ENCODE measurements at regions not wholly inside any gene's neighbourhood (a gene's known extent, or its start where the extent isn't known, plus 50 kb on each side); places are given as distances from the start of the nearest gene placed in this dataset.
A peak's percentile ranks its signal among the peaks of the same experiment; 100 is the strongest.

DNA sequence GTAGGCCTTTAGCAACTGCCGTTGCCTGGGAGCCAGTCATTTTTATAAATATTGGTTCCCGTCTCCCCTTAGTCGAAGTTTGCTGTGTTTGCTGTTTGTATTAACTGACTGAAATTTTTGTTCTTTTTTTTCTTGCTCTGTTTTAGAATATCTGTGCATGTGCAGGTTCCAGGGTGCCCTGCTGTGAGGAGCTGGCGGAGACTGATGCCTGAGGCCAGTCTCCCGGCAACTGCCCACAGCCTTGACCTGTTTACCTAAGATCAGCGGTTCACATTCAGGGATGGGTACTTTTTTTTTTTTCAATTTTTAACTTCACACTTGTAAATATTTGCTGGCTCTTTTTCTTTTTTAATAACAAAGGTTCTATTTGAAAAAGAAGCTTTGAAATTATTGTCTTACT lies 262.6 kb upstream of the ADAMTS16 start:
- Mint-ChIP-seq H3K9me3 (no peaks in the 10 kb centered on the region), H3K27ac (no peak overlapping the region), H3K36me3 (ENCODE audit: low read depth) (no peaks in the 10 kb centered on the region), H3K4me3 (ENCODE audit: low read depth) (no peak overlapping the region), H3K27me3 (ENCODE audit: low read depth) (no peaks in the 10 kb centered on the region), H3K4me1 (ENCODE audit: low read depth) (no peaks in the 10 kb centered on the region)
- intact Hi-C loops (cut with micrococcal nuclease) = no loop called here
- DNase-seq (ENCODE audit: low spot score) = no peak

DNA sequence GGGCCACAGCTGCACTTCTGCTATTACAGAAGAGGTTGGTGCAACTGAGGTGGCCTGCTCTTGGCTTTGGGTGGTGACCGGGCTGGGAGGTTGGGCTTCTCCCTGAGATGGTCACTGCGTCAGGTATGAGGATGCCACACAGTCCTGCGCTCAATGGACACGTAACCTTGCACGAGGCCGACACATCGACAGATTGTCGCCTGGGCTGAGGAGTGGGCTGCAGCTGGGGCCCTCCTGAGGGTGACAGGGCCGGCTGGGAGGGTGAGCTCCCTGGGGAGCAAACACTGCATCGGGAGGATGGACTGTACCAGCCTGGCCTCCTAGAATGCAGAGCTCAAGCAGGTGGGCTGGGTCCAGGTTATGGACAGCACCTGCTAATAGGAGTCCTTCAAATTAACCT lies 261.1 kb upstream of the ADAMTS16 start:
- Mint-ChIP-seq H3K27ac (no peak overlapping the region), H3K27me3 (ENCODE audit: low read depth) (no peaks in the 10 kb centered on the region), H3K4me1 (ENCODE audit: low read depth) (no peaks in the 10 kb centered on the region), H3K36me3 (ENCODE audit: low read depth) (no peaks in the 10 kb centered on the region), H3K9me3 (no peaks in the 10 kb centered on the region), H3K4me3 (ENCODE audit: low read depth) (no peak overlapping the region)
- no peak for DNase-seq (ENCODE audit: low spot score)
- intact Hi-C loops (cut with micrococcal nuclease) = no loop called here

DNA sequence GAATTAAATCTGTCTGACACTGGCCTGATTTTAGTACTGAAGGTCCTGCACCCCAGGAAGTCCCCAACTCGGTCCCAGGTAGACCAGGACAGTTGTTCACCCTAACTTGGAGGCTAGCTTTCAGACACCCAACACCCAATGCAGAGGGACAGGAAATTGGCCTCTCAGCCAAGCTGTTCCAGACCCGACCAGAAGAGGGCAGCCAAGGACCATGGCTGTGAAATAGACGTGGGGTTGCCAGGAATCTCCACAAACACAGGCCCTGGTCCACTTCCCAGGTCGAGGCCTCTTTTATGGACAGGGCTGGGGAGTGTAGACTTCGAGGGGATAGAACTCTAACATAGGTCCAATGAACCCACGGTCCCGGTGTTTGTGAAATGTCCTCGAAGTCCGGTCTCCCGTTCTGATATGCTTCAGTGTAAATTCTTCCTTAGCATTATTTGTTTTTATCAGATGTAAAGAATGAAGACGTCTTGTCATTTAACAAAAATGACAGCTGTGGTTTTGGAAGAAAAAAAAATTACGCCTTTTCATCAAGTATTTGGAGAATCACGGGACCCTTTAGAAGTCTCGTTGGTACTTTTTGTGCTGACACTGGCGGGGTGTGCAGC lies 260.3 kb upstream of the ADAMTS16 start:
- H3K4me1 Mint-ChIP-seq (ENCODE audit: low read depth) = no peaks in the 10 kb centered on the region
- H3K36me3 Mint-ChIP-seq (ENCODE audit: low read depth) = no peaks in the 10 kb centered on the region
- intact Hi-C loops (cut with micrococcal nuclease) = no loop called here
- peak; percentile 32 for DNase-seq (ENCODE audit: low spot score)
- no peak overlapping the region for H3K4me3 Mint-ChIP-seq (ENCODE audit: low read depth)
- no peaks in the 10 kb centered on the region for H3K9me3 Mint-ChIP-seq
- no peaks in the 10 kb centered on the region for H3K27me3 Mint-ChIP-seq (ENCODE audit: low read depth)
- H3K27ac Mint-ChIP-seq = no peak overlapping the region

DNA sequence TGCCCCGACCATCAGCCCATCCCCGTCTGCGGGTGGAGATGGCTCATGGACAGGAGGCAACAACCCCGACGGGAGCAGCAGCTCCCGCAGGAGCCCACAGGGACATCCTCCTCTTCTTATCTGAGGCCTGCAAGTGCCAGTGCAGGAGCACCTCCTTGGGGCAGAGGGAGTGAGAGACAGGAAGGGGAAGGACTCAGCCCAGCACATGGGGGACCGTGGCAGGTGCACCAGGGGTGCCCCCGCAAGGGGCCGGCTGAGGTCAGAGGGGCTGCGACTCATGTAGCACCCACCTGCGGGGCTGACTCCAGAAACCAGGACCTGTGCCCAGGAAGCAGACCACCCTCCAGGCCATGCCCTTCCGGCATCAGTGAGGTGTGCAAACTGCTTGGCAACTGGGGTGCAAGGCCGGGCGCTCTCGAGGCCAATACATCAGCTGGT lies 259.8 kb upstream of the ADAMTS16 start:
- H3K27me3 Mint-ChIP-seq (ENCODE audit: low read depth) = no peaks in the 10 kb centered on the region
- no peak overlapping the region for H3K27ac Mint-ChIP-seq
- H3K36me3 Mint-ChIP-seq (ENCODE audit: low read depth) = no peaks in the 10 kb centered on the region
- no peak for DNase-seq (ENCODE audit: low spot score)
- H3K4me3 Mint-ChIP-seq (ENCODE audit: low read depth) = no peak overlapping the region
- intact Hi-C loops (cut with micrococcal nuclease) = no loop called here
- H3K9me3 Mint-ChIP-seq = no peaks in the 10 kb centered on the region
- no peaks in the 10 kb centered on the region for H3K4me1 Mint-ChIP-seq (ENCODE audit: low read depth)

DNA sequence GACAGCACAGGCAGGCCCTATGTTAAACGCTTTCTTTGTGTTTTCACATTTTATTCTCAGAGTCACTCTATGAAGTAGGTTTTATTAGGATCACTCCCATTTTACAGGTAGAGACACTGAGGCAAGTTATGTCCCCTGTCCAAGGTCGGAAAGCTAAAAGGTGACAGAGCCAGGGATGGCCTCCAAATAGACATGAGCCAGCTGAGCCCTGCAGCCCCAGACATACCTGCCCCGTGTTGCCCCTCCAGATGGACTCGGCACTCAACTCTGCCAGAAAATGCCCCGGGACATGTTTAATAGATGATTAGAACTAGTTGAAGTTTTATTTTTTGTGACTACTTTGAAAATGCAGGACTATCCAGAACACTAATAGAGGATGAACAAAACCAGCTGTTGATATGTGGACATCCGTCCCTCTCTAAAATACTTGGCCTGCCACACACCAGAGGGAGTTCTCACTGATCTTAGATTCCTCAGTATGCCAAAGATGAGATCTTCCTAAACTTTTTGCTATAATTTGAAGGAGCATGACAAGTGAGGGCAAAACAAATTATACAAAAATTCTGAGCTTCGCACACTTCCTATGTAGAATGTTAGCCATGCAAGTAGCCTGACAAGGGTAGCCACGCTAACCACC lies 258.6 kb upstream of the ADAMTS16 start:
- Mint-ChIP-seq H3K9me3 (no peaks in the 10 kb centered on the region), H3K4me3 (ENCODE audit: low read depth) (no peak overlapping the region), H3K27me3 (ENCODE audit: low read depth) (no peaks in the 10 kb centered on the region), H3K27ac (no peak overlapping the region), H3K36me3 (ENCODE audit: low read depth) (no peaks in the 10 kb centered on the region), H3K4me1 (ENCODE audit: low read depth) (no peaks in the 10 kb centered on the region)
- no peak for DNase-seq (ENCODE audit: low spot score)
- intact Hi-C loops (cut with micrococcal nuclease) = no loop called here

DNA sequence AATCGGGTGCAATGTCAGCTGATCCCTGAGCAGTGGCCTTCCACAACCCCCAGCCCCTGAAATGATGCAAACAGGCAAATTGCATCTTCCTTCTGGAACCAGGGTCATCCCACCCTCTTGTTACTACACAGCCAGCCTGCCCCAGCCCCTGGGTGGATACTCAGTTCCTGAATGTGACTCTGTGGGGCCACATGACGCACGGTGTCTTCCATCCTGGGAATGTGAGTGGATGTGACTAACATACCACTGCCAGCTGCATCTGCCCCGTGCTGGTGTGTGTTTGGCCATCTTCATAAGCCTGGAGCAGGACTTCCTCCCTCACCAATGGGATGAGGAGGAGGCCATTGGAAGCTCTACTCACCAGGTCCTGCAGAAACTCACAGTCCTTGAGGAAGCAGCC lies 257.9 kb upstream of the ADAMTS16 start:
- Mint-ChIP-seq H3K4me1 (ENCODE audit: low read depth) (no peaks in the 10 kb centered on the region), H3K27ac (no peak overlapping the region), H3K4me3 (ENCODE audit: low read depth) (no peak overlapping the region), H3K9me3 (no peaks in the 10 kb centered on the region), H3K27me3 (ENCODE audit: low read depth) (no peaks in the 10 kb centered on the region), H3K36me3 (ENCODE audit: low read depth) (no peaks in the 10 kb centered on the region)
- intact Hi-C loops (cut with micrococcal nuclease) = no loop called here
- no peak for DNase-seq (ENCODE audit: low spot score)

DNA sequence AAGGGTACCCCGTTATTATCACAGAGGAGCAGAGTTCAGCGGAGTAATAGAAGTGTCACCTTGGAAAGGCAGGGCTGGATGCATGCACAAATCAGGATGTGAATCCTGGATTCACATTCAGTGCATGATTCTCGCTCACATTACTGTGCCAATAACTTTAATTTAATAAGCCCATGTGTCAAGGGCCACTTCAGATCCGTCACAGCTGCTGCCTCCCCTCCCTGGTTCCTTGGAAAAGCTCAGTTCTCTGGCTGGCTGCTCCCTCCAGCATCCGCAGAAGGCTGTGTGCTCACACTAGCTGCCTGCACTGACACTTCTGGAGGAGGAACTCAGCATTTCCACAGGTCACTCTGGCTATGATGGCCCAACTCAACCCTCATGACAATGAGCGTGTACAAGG lies 256.8 kb upstream of the ADAMTS16 start:
- no peak for DNase-seq (ENCODE audit: low spot score)
- no peaks in the 10 kb centered on the region for H3K27me3 Mint-ChIP-seq (ENCODE audit: low read depth)
- H3K36me3 Mint-ChIP-seq (ENCODE audit: low read depth) = no peaks in the 10 kb centered on the region
- no peak overlapping the region for H3K4me3 Mint-ChIP-seq (ENCODE audit: low read depth)
- H3K4me1 Mint-ChIP-seq (ENCODE audit: low read depth) = no peaks in the 10 kb centered on the region
- intact Hi-C loops (cut with micrococcal nuclease) = no loop called here
- H3K9me3 Mint-ChIP-seq = no peaks in the 10 kb centered on the region
- no peak overlapping the region for H3K27ac Mint-ChIP-seq

DNA sequence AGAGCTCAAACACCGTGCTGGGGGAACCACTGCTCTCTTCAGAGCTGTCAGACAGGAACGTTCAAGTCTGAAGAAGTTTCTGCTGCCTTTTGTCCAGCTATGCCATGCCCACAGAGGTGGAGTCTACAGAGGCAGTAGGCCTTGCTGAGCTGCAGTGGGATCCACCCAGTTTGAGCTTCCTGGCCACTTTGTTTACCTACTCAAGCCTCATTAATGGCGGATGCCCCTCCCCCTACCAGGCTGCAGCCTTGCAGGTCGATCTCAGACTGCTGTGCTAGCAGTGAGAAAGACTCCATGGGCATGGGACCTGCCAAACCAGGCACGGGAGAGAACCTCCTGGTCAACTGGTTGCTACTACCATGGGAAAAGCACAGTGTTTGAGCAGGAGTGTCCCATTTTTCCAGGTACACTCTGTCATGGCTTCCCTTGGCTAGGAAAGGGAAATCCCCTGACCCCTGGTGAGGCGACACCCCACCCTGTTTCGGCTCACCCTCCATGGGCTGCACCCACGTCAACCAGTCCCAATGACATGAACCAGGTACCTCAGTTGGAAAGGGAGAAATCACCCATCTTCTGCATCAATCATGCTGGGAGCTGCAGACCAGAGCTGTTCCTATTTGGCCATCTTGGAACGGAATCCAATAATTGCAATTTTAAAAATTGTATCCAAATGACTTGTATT lies 246.9 kb upstream of the ADAMTS16 start:
- H3K9me3 Mint-ChIP-seq = peaks cover 9% of the 10 kb centered on the region
- DNase-seq (ENCODE audit: low spot score) = no peak
- no peak overlapping the region for H3K4me3 Mint-ChIP-seq (ENCODE audit: low read depth)
- intact Hi-C loops (cut with micrococcal nuclease) = no loop called here
- no peaks in the 10 kb centered on the region for H3K27me3 Mint-ChIP-seq (ENCODE audit: low read depth)
- no peaks in the 10 kb centered on the region for H3K4me1 Mint-ChIP-seq (ENCODE audit: low read depth)
- no peaks in the 10 kb centered on the region for H3K36me3 Mint-ChIP-seq (ENCODE audit: low read depth)
- no peak overlapping the region for H3K27ac Mint-ChIP-seq

DNA sequence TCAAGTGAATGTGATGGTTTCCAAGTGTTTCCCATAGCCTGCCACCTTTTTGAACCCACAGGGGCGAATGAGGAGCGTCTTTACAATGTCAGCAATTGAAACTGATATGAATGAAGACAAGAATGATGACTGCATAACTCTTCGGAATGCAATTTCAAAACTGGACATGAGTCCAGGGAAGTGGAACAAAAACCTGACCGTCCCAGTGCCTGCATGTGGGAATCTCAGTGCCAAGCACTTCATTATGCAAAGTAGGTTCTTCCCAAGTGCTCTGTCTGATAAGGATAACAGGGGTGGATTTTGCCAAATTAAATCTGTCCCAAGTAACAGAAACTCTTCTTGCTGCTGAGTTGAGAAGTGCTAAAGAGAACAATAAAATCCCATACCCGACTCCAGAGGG lies 243.8 kb upstream of the ADAMTS16 start:
- Mint-ChIP-seq H3K27me3 (ENCODE audit: low read depth) (no peaks in the 10 kb centered on the region), H3K9me3 (peaks cover 9% of the 10 kb centered on the region), H3K27ac (no peak overlapping the region), H3K36me3 (ENCODE audit: low read depth) (no peaks in the 10 kb centered on the region), H3K4me1 (ENCODE audit: low read depth) (no peaks in the 10 kb centered on the region), H3K4me3 (ENCODE audit: low read depth) (no peak overlapping the region)
- intact Hi-C loops (cut with micrococcal nuclease) = no loop called here
- DNase-seq (ENCODE audit: low spot score) = no peak

DNA sequence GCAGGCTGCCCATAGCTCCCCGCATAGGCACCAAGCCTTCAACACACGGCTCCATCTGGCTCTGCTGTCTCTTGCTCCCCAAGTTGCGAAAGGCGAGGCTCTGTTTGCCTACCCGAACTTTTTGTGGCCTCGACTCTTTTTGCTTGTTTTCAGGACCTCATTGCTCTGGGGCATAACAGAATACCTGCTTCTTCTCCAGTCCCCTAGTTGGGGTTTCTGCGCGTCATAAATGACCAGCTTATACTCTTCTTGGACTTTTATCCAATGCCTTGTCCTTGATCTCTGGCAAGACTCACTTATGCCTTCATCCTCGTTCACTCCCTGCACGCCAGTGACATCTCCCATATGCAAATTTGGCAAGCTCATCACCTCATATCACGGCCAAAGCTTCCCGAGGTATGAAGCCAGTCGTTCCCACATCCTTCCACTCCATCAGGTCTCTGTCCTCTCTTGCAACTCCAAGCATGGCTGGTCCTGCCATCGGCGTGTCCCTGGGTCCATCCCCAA lies 238.8 kb upstream of the ADAMTS16 start:
- Mint-ChIP-seq H3K4me3 (ENCODE audit: low read depth) (no peak overlapping the region), H3K9me3 (no peaks in the 10 kb centered on the region), H3K27ac (no peak overlapping the region), H3K27me3 (ENCODE audit: low read depth) (no peaks in the 10 kb centered on the region), H3K4me1 (ENCODE audit: low read depth) (no peaks in the 10 kb centered on the region), H3K36me3 (ENCODE audit: low read depth) (no peaks in the 10 kb centered on the region)
- intact Hi-C loops (cut with micrococcal nuclease) = no loop called here
- no peak for DNase-seq (ENCODE audit: low spot score)

DNA sequence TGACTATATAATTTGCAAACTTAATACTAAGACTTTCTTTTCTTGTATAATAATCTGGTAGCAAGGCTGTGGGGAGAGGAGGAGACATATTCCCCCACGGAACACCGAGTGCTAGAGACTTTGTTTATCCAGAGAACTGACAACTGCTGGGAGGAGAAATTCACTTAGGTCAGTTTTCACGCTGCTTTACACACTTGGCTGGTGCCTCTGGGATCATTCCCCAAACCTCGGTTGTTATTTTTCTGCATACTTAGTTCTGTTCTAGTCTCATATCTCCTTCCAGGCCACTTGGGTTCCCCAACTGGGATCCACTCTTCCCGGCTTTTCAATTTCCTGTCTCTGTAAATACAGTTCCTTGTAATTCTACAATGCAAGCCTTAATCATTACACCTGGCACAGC lies 238.2 kb upstream of the ADAMTS16 start:
- no peak for DNase-seq (ENCODE audit: low spot score)
- Mint-ChIP-seq H3K27me3 (ENCODE audit: low read depth) (no peaks in the 10 kb centered on the region), H3K4me1 (ENCODE audit: low read depth) (no peaks in the 10 kb centered on the region), H3K27ac (no peak overlapping the region), H3K36me3 (ENCODE audit: low read depth) (no peaks in the 10 kb centered on the region), H3K9me3 (no peaks in the 10 kb centered on the region), H3K4me3 (ENCODE audit: low read depth) (no peak overlapping the region)
- intact Hi-C loops (cut with micrococcal nuclease) = no loop called here

DNA sequence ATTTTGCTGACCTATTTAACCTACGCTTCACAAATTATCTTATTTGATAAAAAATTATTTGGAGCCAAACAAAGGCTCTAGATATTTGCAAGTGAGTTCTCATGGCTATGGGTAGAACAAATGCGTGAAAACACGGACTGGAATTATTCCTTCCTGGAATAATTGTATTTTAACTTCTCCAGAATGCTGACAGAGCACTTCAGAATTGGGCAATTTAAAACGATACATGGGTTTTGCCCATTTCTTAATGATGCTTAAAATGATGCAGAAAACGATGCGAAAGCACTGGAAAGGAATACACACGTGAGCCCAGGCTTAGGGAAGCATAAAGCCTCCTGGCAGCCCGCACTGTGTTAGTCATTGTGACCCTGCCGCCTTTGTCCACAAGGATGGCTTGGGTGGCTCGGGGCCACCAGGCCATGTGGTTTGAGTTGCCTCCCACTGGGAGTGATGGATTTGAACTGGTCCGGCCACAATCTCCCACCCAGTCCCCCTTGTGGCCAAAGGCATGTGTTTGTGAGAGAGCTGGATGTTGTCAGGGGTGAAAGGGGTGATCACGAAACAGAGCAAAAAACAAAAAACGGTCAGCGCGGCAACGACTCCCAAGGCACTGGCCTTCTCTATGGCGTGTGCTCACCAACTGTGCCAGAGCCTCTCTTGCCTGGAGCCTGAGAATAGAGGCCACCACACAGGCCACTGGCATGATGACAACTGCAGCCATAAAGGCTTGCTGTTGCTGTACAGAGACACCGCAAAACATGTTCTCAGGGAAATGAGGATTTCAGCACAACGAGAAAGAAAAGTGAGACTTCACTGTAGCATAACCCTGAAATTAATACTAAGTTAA lies 234.2 kb upstream of the ADAMTS16 start:
- Mint-ChIP-seq H3K36me3 (ENCODE audit: low read depth) (no peaks in the 10 kb centered on the region), H3K27me3 (ENCODE audit: low read depth) (no peaks in the 10 kb centered on the region), H3K4me3 (ENCODE audit: low read depth) (no peak overlapping the region), H3K9me3 (no peaks in the 10 kb centered on the region), H3K27ac (no peak overlapping the region), H3K4me1 (ENCODE audit: low read depth) (no peaks in the 10 kb centered on the region)
- no peak for DNase-seq (ENCODE audit: low spot score)
- intact Hi-C loops (cut with micrococcal nuclease) = no loop called here

DNA sequence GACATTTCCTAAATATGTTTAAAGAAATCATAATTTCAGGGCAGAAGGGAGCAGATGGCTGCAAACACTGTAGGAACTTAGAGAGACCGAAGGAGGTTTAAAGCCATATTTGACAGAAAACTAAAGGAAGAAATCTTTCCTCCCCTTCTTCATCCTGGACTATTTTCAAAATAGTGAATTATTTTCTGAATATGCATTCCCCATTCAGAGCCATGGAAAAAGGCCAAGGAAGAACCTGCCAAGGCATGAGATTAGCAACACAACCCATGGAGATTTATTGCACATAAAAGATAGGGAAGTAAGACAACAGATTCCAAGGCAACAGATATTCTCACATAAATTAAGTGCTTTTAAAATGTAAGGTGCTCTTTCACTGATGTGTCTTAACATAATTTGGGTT lies 233.3 kb upstream of the ADAMTS16 start:
- Mint-ChIP-seq H3K9me3 (no peaks in the 10 kb centered on the region), H3K36me3 (ENCODE audit: low read depth) (no peaks in the 10 kb centered on the region), H3K27ac (no peak overlapping the region), H3K4me3 (ENCODE audit: low read depth) (no peak overlapping the region), H3K27me3 (ENCODE audit: low read depth) (no peaks in the 10 kb centered on the region), H3K4me1 (ENCODE audit: low read depth) (no peaks in the 10 kb centered on the region)
- no peak for DNase-seq (ENCODE audit: low spot score)
- intact Hi-C loops (cut with micrococcal nuclease) = no loop called here

Measured in activated T-helper 2 cell treated with anti-CD3 and anti-CD28 coated beads, Interferon-gamma antibody, Interleukin-2, Interleukin-4, amounts not matched to agents 10 μg/mL and 5 μg/mL and 100 μg/mL, durations not matched to agents 14 hours and 24 hours and 36 hours (primary cell).